Esophagus squamous epithelium (tissue), 5 donors: ENCODE measurements at regions not wholly inside any gene's neighbourhood (a gene's known extent, or its start where the extent isn't known, plus 50 kb on each side); places are given as distances from the start of the nearest gene placed in this dataset.

ENCODE experiments used
- DNase-seq: peaks from one replicate; lab custom pipeline; 2025; lab: John Stamatoyannopoulos, UW
- H3K27ac ChIP-seq, 4 donors: fragments of 200-600 bp; sonication (generic); one replicate each; pipeline ENCODE4 v1.5.1; 2016 to 2019; ENCODE audit warnings: mild to moderate bottlenecking in 1 of 4
- H3K27me3 ChIP-seq, 4 donors: fragments of 200-600 bp; sonication (generic); 1 replicate in 3 of 4; 2 replicates in 1 of 4; pipeline versions ENCODE4 v1.5.1 to v1.6.0; 2017 to 2021; ENCODE audit warnings: antibody characterized with exemption in 1 of 4
- H3K36me3 ChIP-seq, 3 donors: fragments of 200-600 bp; sonication (generic); one replicate each; pipeline ENCODE4 v1.5.1; 2016 to 2019
- H3K4me1 ChIP-seq, 3 donors: fragments of 200-600 bp; sonication (generic); one replicate each; pipeline ENCODE4 v1.5.1; 2017 to 2019
- H3K4me3 ChIP-seq, 4 donors: fragments of 200-600 bp; sonication (generic); 1 replicate in 3 of 4; 2 replicates in 1 of 4; pipeline ENCODE4 v1.5.1; 2016 to 2019; ENCODE audit warnings: mild to moderate bottlenecking in 2 of 4, moderate library complexity in 1 of 4
- H3K9me3 ChIP-seq, 3 donors: fragments of 200-600 bp; sonication (generic); one replicate each; pipeline ENCODE4 v1.5.1; 2016 to 2019
- CTCF ChIP-seq, 6 experiments: fragments of 450-650 bp in 4 of 6; fragments of 200-600 bp in 2 of 6; sonication (generic) in 2 of 6; IDR thresholded peaks; one replicate each; pipeline ENCODE4 v1.5.1; 2016 to 2019; ENCODE audit warnings: antibody characterized with exemption in 6 of 6, mild to moderate bottlenecking in 4 of 6, moderate library complexity in 4 of 6
- POLR2A ChIP-seq, 4 donors: fragments of 450-650 bp; IDR thresholded peaks; one replicate each; pipeline ENCODE4 v1.6.1; 2017; ENCODE audit warnings: antibody characterized with exemption in 4 of 4, mild to moderate bottlenecking in 4 of 4, moderate library complexity in 3 of 4
- WGBS, 2 donors: methylation state at CpG; one replicate each; pipeline ENCODE4 v1.1.5; 2018; 5-methylcytosine and 5-hydroxymethylcytosine counted together
- intact Hi-C: fragments of 100-400 bp; cut with DNase I; formaldehyde crosslinking; loops from one replicate; pipeline ENCODE4 v1.15.0; 2022
- donor health status: DM: yes; HTN: yes; CAD: no.

- H3K9me3 ChIP-seq: peaks cover 0 to 4% (median 0%) of the 10 kb centered on the region in 3 donors
- no peak overlapping the region for H3K27ac ChIP-seq
- no peaks in the 10 kb centered on the region for H3K27me3 ChIP-seq
- WGBS, 2 donors: 75 to 91% methylated on average over 6 of the region's 6 CpGs
- intact Hi-C loops: no loop called here
- peaks cover 0 to 7% (median 0%) of the 10 kb centered on the region in 3 donors for H3K4me1 ChIP-seq
- no peak overlapping the region for H3K4me3 ChIP-seq
- H3K36me3 ChIP-seq: no peaks in the 10 kb centered on the region
- DNase-seq: no peak
- no peak for TF ChIP-seq CTCF (IDR thresholded peaks at IDR 0.05)
- TF ChIP-seq POLR2A (IDR thresholded peaks at IDR 0.05): no peak
These were observed 164.4 kb downstream of the SH2D4B start for GRCh38 chr10:80702143-80702542.

DNA sequence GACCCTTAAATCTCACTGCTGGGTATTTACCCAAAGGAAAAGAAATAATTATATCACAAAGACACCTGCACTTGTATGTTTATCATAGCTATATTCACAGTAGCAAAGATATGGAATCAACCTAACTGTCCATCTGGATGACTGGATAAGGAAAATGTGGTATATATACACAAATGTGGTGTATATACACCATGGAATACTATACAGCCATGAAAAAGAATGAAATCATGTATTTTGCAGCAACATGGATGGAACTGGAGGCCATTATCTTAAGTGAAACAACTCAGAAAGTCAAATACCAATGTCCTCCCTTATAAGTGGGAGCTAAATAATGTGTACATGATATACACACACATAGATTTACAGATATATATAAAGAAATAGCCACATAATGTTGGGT lies 168.2 kb downstream of the SH2D4B start:
- Histone ChIP-seq H3K27me3 (no peaks in the 10 kb centered on the region), H3K9me3 (peaks cover 0 to 4% (median 0%) of the 10 kb centered on the region in 3 donors), H3K4me3 (no peak overlapping the region), H3K27ac (no peak overlapping the region), H3K4me1 (no peaks in the 10 kb centered on the region), H3K36me3 (no peaks in the 10 kb centered on the region)
- no peak for DNase-seq
- no peak for TF ChIP-seq POLR2A (IDR thresholded peaks at IDR 0.05)
- TF ChIP-seq CTCF (IDR thresholded peaks at IDR 0.05): no peak
- intact Hi-C loops: no loop called here

GRCh38 chr10:80708185-80708584 lies 170.5 kb downstream of the SH2D4B start:
- Histone ChIP-seq H3K27ac (no peak overlapping the region), H3K4me3 (no peak overlapping the region), H3K9me3 (peaks cover 0 to 4% (median 0%) of the 10 kb centered on the region in 3 donors), H3K27me3 (no peaks in the 10 kb centered on the region), H3K4me1 (no peaks in the 10 kb centered on the region), H3K36me3 (no peaks in the 10 kb centered on the region)
- intact Hi-C loops: no loop called here
- no peak for DNase-seq
- TF ChIP-seq POLR2A (IDR thresholded peaks at IDR 0.05): no peak
- TF ChIP-seq CTCF (IDR thresholded peaks at IDR 0.05): no peak
- WGBS, 2 donors: 81 to 97% methylated on average over 2 of the region's 2 CpGs

DNA sequence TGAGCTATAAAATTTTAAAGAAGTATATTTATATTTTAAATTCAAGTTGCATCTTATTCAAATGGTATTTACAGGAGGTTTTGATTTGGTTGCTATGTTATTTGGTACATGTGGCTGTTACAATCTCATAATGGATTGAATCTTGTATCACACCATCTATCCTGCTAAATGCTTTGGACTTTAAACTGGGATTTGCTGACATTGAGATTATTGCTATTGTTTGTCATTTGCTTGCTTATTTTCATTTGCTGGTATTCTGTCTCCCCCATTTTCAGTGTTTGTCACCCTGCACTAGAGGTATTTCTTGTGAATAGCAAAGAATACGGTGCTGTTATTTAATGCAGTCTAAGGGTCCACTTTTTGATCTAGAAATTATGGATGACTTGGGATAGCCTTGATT lies 171.1 kb downstream of the SH2D4B start:
- DNase-seq: no peak
- no peaks in the 10 kb centered on the region for H3K27me3 ChIP-seq
- TF ChIP-seq POLR2A (IDR thresholded peaks at IDR 0.05) (no peak), CTCF (IDR thresholded peaks at IDR 0.05) (no peak)
- H3K4me3 ChIP-seq: no peak overlapping the region
- intact Hi-C loops: no loop called here
- peaks cover 0 to 4% (median 0%) of the 10 kb centered on the region in 3 donors for H3K9me3 ChIP-seq
- WGBS, 2 donors: 77 to 100% methylated on average over 1 of the region's 1 CpG
- H3K36me3 ChIP-seq: no peaks in the 10 kb centered on the region
- no peak overlapping the region for H3K27ac ChIP-seq
- no peaks in the 10 kb centered on the region for H3K4me1 ChIP-seq

DNA sequence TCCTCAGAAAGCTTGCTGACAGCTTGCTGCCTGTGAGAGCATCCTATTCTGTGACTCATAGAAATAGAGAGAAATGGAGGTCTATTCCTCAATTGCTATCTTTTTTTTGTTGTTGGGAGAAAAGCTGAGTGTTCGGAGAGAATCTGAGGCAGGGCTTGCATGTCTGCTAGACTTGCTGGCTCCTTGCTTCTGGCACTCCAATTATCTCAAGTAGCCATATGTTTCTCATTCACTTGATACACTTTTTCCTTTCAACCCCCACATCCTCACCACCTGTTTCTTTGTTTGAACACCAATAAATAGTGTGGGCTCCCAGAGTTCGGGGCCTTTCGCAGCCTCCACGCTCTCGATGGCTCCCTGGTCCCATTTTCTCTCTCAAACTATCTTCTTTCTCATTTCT lies 172.2 kb downstream of the SH2D4B start:
- H3K27me3 ChIP-seq: peaks cover 0 to under 1% (median 0%) of the 10 kb centered on the region in 4 donors
- intact Hi-C loops: no loop called here
- DNase-seq: no peak

GRCh38 chr10:80713398-80713928 lies 175.8 kb downstream of the SH2D4B start:
- intact Hi-C loops: no loop called here
- Histone ChIP-seq H3K27me3 (peaks cover 0 to 7% (median 0%) of the 10 kb centered on the region in 4 donors), H3K9me3 (no peaks in the 10 kb centered on the region), H3K27ac (no peak overlapping the region), H3K4me1 (no peaks in the 10 kb centered on the region), H3K4me3 (no peak overlapping the region), H3K36me3 (no peaks in the 10 kb centered on the region)
- WGBS, 2 donors: 76 to 80% methylated on average over 10 to 11 of the region's 11 CpGs
- DNase-seq: no peak
- TF ChIP-seq CTCF (IDR thresholded peaks at IDR 0.05) (no peak), POLR2A (IDR thresholded peaks at IDR 0.05) (no peak)

More for the DNA sequence above, 172.2 kb downstream of the SH2D4B start:
- Histone ChIP-seq H3K4me3 (no peak overlapping the region), H3K36me3 (no peaks in the 10 kb centered on the region), H3K27ac (no peak overlapping the region), H3K4me1 (no peaks in the 10 kb centered on the region), H3K9me3 (peaks cover 0 to 4% (median 0%) of the 10 kb centered on the region in 3 donors)
- WGBS, 2 donors: 88 to 90% methylated on average over 5 of the region's 5 CpGs
- no peak for TF ChIP-seq POLR2A (IDR thresholded peaks at IDR 0.05)
